GM19324 (cell line): ENCODE measurements at regions not wholly inside any gene's neighbourhood (a gene's known extent, or its start where the extent isn't known, plus 50 kb on each side); places are given as distances from the start of the nearest gene placed in this dataset.
"Not testable (repeated sequence)": the region's sequence is repeated elsewhere in the genome, so short reads cannot be mapped to it uniquely, and the experiment has no call there.

Source experiments
- ATAC-seq: cut with Tn5 transposase; IDR thresholded peaks from one replicate; pipeline ENCODE4 v1.9.1; 2021; ENCODE audit warnings: mild to moderate bottlenecking, moderate library complexity; ENCODE audit not compliant: unreplicated experiment, low FRiP score

DNA sequence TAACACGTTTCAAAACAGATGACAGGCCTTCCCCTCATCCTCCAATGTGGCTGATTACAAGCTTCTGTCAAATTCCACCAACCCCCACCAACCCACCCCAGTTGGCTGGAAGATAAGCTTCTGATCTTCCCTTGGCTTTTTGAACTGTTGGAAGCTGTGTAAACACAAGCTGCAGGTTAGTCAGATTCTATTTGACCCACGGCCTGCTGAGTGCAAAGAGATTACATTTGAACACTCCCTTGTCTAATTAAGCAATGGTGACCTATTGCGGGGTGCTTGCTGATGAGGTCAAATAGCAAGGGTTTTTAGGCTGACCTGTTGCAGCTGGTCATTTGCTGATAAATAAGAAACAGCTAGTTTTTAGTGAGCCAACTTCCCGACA, 379.7 kb downstream of the BMP2 start:
- ATAC-seq = no peak

DNA sequence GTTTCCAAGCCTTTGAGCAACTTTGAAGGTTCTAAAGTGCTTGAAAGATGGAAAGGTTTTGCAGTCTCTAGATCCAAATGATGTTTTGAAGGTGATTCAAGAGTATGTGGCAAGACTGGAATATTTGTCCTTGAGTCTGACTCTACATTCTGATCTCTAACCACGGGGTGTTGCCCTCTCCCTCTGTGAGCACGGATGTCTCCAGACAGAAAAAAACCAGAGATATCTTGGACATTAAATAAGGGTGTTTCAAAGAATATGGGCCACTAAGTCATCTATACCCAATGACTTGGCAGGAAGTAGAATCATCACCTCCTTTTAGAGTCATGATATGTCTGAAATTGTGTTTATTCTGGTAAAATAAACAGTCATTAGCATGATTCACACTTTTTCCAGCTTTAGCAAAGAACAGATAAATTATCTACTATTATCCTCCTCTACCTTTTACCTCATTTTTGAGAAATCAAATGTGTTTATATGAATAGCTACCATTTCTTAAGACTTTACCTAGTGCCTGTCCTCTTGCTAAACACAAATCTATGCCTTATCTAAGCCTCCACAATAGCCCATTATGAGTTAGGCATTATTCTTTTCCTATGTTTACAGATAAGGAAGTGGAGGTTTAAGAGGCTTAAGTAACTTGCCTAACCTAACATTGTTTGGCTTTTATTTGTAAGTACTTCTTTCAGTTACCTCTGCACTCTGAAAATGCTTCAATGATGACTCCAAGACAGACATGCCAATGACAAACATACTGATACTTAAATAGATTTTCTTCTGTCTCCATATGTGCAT, 384.4 kb downstream of the BMP2 start:
- no peak for ATAC-seq

DNA sequence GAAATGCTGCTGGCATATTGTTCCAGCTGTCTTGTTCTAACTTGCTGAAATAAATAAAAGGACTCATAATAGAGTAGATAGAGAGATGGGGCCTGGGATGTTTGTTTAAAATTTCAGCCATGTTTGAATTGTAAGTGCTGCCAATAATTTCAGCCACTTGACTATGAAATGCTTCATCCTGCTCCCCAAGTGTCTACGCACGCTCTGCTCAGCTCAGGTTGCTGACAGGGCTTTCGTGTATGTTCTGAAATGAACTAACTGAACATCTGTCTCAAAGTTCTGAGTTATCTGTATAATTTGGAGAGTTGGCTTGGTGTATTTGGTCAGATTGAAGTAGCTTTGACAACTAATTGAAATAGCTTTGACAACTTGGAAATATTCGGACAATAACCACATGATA, 387.8 kb downstream of the BMP2 start:
- ATAC-seq = no peak

DNA sequence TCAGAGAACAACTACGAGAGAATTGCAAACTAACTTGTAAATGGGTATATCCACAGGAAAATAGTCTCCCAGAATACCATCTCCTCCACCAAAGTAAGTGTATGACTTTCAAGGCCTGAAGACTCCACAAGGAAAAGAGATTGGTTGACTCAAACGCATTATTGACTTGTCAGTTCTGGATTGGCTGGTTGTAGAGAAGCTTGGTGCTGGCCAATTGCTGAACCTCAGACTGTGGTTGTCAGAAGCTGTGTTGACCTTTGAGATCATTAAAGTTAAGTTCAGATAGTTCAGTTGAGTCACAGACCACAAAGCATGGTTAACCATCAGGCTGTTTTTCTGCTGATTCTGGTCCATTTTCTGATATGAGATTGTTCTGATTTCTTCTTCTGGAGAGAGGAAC, 388.3 kb downstream of the BMP2 start:
- no peak for ATAC-seq

DNA sequence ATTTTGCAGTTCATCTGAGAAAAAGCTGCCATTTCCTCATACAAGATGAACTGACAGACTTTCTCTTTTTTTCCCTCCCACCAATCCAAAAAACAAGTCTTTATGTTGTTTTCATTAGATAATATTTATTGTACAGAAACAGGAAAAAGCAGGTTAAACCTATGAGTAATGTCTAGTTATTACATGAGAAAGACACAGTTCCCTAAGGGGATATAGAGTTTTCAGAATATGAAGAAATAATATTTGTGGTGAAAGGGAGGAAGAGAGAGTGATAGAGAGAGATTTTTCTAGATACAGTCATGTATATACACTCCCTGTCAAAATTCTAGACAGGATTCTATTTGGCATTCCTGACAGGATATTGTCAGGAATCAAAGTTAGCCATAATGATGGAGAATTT, 392.4 kb downstream of the BMP2 start:
- ATAC-seq = no peak

DNA sequence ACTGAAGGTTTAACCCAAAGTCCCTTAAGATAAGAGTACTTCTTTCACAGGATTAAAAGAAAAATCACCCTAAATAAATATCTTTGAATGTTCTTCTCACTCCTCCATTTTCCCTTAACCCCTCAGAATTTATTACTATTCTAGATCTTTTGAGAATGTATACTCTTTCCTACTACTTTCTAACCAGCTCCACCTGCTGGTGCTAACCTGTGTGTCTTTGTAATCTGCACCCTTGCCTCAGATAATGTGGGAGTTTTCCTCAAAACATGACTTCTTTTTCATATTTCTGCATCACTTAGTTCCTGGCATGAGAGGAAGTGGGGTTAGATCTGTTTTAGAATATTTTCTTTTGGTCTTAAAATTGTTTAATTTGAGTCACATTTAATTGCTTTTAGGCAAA, 394.2 kb downstream of the BMP2 start:
- ATAC-seq = no peak

DNA sequence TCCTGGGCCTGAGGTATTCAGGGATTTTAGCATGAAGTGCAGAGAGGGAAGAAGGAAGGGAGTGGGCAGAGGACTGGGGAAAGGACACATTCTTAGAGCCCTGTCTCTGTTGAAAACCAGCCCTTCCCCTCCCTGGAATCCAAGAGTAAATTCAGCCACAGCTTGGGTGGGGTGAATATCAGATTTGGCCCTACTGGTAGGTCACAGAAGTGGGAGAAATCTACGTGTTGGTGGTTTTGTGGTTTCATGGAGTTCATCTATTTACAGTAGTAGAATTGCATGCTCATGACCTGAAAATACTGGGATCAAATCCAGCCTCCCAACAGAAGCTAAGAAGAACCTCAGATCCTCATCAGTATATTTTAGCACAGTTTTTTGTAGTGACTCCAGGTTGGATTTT, 404.4 kb downstream of the BMP2 start:
- no peak for ATAC-seq

DNA sequence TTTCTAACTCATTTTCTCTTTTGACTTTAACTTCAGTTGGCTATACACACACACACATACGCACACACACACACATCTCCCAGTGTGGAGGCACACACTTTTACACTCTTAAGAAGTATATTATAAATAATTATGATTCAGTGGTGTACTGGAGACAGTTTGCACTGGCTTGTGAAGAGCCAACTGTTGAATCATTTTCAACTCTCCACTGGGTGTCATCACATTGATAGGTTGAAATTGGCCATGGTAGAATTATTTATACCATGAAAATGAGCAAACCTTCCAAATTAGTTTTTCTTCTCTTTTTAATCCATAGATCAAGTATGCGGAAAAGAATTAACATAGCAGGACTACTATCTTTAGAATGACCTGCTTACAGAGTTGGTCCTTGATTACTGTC, 407.1 kb downstream of the BMP2 start:
- no peak for ATAC-seq

DNA sequence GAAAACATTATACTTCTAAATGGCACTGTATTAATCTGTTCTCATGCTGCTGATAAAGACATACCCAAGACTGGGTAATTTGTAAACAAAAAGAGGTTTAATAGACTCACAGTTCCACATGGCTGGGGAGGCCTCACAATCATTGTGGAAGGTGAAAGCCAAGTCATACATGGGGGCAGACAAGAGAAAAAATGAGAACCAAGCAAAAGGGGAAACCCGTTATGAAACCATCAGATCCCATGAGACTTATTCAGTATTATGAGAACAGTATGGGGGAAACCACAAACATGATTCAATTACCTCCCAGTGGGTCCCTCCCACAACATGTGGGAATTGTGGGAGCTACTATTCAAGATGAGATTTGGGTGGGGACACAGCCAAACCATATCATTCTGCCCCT, 408.3 kb downstream of the BMP2 start:
- ATAC-seq = not testable (repeated sequence)

DNA sequence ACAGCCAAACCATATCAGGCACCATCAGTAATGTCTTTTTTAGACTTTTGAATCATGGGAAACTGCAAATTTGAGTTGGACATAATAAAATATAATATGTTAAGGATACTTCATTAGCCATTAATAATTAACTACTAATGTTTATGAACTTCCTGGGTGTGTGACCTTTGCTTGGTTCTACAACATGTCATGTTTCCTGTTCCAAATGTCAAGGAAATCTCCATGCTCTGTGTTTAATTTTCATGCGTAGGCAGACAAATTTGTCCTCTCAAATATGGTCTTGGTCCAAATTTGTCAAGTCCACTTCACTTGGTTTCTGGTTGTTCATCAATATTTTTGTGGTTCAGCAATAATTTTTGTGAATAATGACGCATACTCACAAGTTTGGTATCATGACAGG, 410.5 kb downstream of the BMP2 start:
- ATAC-seq = no peak

DNA sequence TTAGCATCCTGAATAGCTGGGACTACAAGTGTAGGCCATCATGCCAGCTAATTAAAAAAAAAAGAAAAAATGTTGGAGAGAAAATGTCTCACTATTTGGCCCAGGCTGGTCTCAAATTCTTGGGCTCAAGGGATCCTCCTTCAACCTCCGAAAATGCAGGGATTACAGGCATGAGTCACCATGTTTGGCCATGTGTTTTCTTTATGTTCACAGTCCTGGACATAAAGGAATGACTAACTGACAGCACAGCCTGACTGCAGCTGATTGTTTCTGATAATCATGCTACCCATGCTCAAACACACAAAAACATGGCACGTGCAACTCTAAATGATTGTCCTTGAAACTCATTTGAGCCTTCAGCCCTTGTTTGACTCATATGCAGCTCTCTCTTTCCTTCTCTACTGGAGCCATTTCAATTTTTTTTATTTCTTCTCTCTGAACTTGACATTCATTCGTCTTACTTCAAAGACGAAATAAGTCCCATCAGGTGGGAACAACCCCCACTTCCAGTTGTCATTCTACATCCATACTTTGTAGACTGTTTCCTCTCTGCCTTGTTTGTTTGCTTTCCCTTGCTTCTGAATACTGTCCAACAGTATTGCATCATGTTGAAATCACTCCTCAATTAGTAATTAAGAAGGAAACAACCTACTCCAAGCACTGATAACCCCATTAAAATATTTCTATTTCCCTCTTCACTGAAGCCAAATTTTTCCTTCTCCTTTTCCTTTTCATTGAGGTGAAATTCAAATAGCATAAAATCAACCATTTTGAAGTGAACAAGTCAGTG, 413.0 kb downstream of the BMP2 start:
- no peak for ATAC-seq

DNA sequence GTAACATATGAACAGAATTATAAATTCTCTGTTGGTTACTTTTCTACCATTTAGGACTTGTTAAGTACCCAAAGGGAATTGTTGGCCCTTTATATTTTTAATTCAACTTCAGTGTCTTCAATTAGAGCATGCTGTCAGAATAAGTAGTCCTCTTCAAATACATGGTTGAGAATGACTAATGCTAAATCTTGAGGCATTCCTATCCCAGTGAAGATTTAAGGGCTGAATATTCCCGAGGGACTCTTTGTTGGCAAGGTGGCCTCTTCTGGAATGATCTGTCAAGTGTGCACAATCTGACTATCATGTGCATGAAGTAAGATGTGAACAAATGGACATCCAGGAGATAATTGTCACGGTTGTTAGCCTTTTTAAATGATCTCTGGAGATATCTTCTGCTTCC, 421.7 kb downstream of the BMP2 start:
- ATAC-seq = no peak

DNA sequence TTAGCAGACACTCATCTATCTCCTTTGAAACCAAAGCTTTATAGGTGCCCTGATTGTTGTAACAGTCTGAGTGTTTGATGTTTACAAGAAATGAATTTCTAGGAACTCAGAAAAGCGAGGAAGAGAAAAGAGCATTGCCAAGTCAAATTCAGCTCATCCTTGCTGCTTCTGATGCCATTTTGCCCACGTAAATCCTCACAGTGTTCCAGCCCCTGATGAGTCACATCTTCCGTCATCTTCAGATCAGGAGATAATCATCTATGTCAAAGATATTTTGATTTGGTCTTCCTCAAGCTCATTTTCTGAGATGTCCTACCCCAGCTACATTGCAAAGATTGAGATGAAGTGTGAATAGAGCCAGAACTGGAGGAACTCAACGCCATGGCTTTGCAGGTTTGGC, 426.2 kb downstream of the BMP2 start:
- no peak for ATAC-seq

DNA sequence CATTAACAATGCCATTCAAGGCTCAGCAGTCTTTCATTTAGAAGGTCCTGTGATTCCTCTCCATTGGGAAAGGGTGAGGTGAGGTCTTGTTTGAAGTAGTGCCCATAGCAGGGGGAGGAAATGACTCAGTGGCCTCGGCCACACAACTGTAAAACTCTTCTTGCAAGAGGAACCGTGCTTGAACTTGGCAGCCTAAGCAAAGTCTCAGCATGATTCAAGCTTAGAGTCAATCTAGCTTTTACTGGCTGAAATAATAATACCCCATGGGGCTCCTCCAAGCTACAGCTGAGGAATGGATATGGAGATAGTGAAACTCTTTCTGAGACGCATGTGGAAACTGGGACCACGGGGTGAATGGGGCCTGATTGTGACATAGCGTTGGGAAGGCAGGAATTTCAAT, 428.2 kb downstream of the BMP2 start:
- no peak for ATAC-seq

DNA sequence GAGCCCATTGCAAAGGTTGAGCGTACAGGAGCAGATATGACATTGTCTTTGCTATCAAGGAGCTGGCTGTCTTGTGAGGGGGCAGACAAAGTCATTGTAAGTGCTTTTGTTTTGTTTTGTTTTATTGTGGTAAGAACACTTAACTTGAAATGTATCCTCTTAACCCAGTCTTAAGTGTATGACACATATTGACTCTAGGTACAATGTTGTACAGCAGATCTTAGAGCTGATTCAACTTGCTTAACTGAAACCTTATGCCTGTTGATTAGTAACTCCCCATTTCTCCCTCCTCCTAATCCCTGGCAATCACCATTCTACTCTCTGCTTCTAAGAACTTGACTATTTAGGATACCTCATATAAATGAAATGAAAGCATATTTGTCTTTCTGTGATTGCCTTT, 429.0 kb downstream of the BMP2 start:
- ATAC-seq = no peak

DNA sequence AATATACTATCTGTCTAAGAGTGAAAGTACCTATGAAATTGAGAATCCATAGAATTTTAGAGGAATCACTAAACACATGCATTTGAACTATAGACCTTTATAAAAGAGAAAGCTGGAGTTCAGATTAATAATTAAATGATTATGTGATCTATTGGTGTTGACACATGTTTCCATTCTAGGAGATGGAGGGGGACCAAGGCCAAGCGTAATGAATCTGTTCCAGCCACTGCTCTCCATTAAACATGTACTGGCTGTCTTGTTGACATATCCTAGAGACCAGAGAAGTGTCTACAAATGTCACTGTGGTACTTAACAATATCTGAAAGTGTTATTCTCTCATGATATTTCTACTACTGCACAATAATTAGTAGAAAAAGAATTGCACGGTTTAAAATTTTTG, 432.4 kb downstream of the BMP2 start:
- ATAC-seq = no peak

DNA sequence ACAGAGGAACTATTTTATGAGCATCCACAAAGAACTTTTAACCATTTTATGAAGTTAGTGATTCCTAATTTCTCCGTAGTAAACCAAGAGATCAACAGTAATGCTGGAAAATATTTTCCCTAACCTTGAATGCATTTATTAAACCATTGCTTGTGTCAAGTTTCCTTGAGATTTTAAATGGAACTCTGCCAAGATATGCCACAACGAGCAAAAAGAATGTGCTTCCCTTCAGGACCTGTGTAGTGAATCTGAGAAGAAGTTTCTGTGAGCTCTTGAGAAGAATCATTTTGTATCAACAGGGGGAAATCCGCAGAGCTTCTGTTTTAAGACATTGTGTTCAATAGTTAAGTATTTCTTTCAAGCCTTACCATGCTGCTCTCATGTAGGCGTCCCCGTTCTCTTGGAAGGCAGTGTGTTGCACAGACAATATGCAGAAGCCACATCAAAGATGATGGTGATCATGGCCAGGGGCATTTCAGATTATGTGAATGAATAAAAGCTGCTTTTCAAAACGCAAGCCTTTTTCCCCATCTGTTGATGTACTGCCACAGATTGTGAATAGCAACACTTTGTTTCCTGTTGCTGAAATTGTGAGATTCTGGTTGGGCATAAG, 439.8 kb downstream of the BMP2 start:
- no peak for ATAC-seq

DNA sequence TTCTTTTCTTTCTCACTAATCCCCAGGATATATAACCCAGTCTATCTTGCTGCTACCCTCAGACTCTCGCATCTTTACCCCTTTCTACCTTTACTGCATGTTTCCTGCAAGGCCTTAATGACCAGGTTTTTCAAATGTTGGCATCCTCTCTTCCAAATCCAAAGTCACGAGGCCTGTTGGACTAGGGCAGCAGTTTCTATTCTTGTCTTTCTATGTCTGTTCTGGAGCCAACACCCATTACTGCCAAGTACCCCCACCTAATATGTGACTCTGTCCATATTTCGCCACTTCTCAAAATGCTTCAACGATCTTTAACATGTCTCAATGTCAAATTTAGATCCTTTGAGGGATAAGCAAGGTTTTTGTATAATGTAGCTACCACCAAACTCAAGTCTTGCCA, 443.4 kb downstream of the BMP2 start:
- ATAC-seq = no peak

DNA sequence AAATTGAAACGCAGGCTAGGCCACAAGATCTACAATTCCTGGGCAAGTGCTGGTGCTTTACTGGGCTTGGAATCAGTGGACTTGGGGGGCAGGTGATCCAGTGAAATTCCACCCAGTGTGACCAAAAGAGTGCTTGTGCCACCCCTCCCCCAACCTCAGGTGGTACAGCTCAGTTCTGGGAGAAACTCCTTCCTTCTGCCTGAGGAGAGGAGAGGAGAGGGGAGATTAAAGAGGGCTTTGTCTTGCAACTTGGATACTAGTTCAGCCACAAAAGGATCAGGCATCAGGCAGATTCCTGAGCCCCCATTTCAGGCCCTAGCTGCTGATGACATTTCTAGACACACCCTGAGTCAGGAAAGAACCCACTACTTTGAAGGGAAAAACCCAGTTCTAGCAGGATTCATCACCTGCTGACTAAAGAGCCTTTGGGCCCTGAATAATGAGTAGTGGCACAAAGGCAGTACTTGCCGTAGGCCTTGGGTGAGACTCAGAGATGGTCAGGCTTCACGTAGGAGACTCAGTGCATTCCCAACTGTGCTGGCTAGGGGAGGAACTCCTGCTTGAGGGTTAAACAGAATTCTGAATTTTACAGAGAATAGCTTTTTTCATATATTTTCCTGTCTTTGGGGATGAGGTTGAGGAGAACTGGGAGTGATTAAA, 446.7 kb downstream of the BMP2 start:
- no peak for ATAC-seq

DNA sequence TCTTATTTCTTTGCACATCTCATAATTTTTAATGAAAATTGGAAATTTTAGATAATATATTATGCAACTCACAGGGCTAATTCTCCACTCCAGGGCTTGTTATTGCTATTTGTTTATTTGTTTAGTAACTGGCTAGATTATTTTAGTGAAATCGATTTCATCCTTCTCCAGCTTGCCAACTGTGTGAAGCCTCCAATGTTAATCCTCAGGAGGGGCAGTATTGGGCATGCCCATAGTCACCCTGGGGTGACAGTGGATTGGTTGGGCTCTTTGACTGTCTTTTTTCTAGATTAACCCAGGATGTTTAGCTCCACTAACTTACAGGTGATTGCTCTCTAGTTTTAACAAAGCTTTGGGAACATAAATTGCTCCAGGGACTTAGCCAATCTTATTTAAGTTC, 450.1 kb downstream of the BMP2 start:
- no peak for ATAC-seq

DNA sequence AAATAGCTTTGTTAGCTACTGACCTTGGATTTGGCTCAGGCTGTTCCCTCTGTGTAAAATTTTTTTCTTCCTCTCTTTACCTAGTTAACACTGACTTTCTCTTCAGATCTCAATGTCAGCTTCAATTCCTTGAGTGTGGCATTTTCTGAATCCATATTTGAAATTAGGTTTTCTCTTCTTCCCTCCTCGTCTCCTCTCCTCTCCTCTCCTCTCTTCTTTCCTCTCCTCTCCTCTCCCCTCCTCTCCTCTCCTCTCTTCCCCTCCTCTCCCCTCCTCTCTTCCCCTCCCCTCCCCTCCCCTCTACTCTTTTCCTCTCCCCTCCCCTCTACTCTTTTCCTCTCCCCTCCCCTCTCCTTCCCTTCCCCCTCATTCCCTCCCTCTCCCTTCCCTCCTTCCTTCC, 453.3 kb downstream of the BMP2 start:
- no peak for ATAC-seq
